Memory B cell (primary cell): ENCODE measurements at regions not wholly inside any gene's neighbourhood (a gene's known extent, or its start where the extent isn't known, plus 50 kb on each side); places are given as distances from the start of the nearest gene placed in this dataset.
A peak's percentile ranks its signal among the peaks of the same experiment; 100 is the strongest.

Experiments used
- ATAC-seq: fragments of 150-1000 bp; cut with Tn5 transposase; 2 replicates; pipeline ENCODE4 v1.10.0; 2021; ENCODE audit warnings: low read depth, mild to moderate bottlenecking, moderate library complexity
- DNase-seq, 2 donors: peaks; one replicate each; pipeline ENCODE4 v3.0.0; 2022; ENCODE audit warnings: low spot score in 2 of 2
- H3K27ac Mint-ChIP-seq: one replicate; pipeline ENCODE4 v1.8.0; 2022; ENCODE audit warnings: mild to moderate bottlenecking, moderate library complexity, mixed read lengths
- H3K27me3 Mint-ChIP-seq: one replicate; pipeline ENCODE4 v1.8.0; 2022; ENCODE audit warnings: mixed read lengths
- H3K36me3 Mint-ChIP-seq: one replicate; pipeline ENCODE4 v1.8.0; 2022; ENCODE audit warnings: mild to moderate bottlenecking, mixed read lengths
- H3K4me1 Mint-ChIP-seq: one replicate; pipeline ENCODE4 v1.8.0; 2022; ENCODE audit warnings: mixed read lengths
- H3K4me3 Mint-ChIP-seq: one replicate; pipeline ENCODE4 v1.8.0; 2022; ENCODE audit warnings: mild to moderate bottlenecking, moderate library complexity, mixed read lengths
- H3K9me3 Mint-ChIP-seq: one replicate; pipeline ENCODE4 v1.8.0; 2022; ENCODE audit warnings: mixed read lengths

GRCh38 chr5:125409234-125409860, 662.9 kb upstream of the ZNF608 start:
- DNase-seq = no peak
- H3K9me3 Mint-ChIP-seq = no peaks in the 10 kb centered on the region
- H3K27ac Mint-ChIP-seq = no peak overlapping the region

GRCh38 chr5:125409861-125410536, 663.6 kb upstream of the ZNF608 start:
- Mint-ChIP-seq H3K4me3 (no peak overlapping the region), H3K27ac (no peak overlapping the region), H3K4me1 (peaks cover 17% of the 10 kb centered on the region), H3K9me3 (no peaks in the 10 kb centered on the region), H3K36me3 (no peaks in the 10 kb centered on the region), H3K27me3 (no peaks in the 10 kb centered on the region)
- no peak for ATAC-seq
- no peak for DNase-seq

More at GRCh38 chr5:125409234-125409860, 662.9 kb upstream of the ZNF608 start:
- no peak overlapping the region for H3K4me3 Mint-ChIP-seq
- no peaks in the 10 kb centered on the region for H3K36me3 Mint-ChIP-seq
- no peaks in the 10 kb centered on the region for H3K27me3 Mint-ChIP-seq
- peaks cover 17% of the 10 kb centered on the region for H3K4me1 Mint-ChIP-seq
- ATAC-seq = no peak

- Mint-ChIP-seq H3K27ac (no peak overlapping the region), H3K9me3 (no peaks in the 10 kb centered on the region), H3K4me3 (no peak overlapping the region), H3K36me3 (no peaks in the 10 kb centered on the region), H3K4me1 (peaks cover 17% of the 10 kb centered on the region), H3K27me3 (no peaks in the 10 kb centered on the region)
- ATAC-seq = no peak
- DNase-seq = no peak
These were observed 664.2 kb upstream of the ZNF608 start for GRCh38 chr5:125410537-125411070.

- Mint-ChIP-seq H3K9me3 (no peaks in the 10 kb centered on the region), H3K36me3 (no peaks in the 10 kb centered on the region), H3K27ac (no peak overlapping the region), H3K27me3 (no peaks in the 10 kb centered on the region), H3K4me1 (peaks cover 17% of the 10 kb centered on the region), H3K4me3 (no peak overlapping the region)
- DNase-seq = no peak
- ATAC-seq = no peak
These were observed 664.8 kb upstream of the ZNF608 start for GRCh38 chr5:125411071-125411743.

- Mint-ChIP-seq H3K4me1 (peaks cover 17% of the 10 kb centered on the region), H3K9me3 (no peaks in the 10 kb centered on the region), H3K36me3 (no peaks in the 10 kb centered on the region), H3K27ac (peak overlapping the region; percentile 51), H3K27me3 (no peaks in the 10 kb centered on the region), H3K4me3 (peak overlapping the region; percentile 45)
- ATAC-seq (peak; percentile 62), DNase-seq (peak in 1 of 2 donors; percentile 4)
These were observed 665.5 kb upstream of the ZNF608 start for GRCh38 chr5:125411744-125412560.

GRCh38 chr5:125412561-125413495, 666.4 kb upstream of the ZNF608 start:
- peak; percentile 11 to 12 for DNase-seq
- Mint-ChIP-seq H3K27me3 (no peaks in the 10 kb centered on the region), H3K4me3 (peak overlapping the region; percentile 45), H3K36me3 (no peaks in the 10 kb centered on the region), H3K9me3 (no peaks in the 10 kb centered on the region), H3K27ac (no peak overlapping the region), H3K4me1 (peaks cover 17% of the 10 kb centered on the region)
- ATAC-seq = peak; percentile 87

GRCh38 chr5:125413496-125414274, 667.2 kb upstream of the ZNF608 start:
- no peaks in the 10 kb centered on the region for H3K36me3 Mint-ChIP-seq
- H3K27ac Mint-ChIP-seq = no peak overlapping the region
- H3K4me3 Mint-ChIP-seq = no peak overlapping the region
- H3K27me3 Mint-ChIP-seq = no peaks in the 10 kb centered on the region
- DNase-seq (no peak), ATAC-seq (no peak)
- peaks cover 17% of the 10 kb centered on the region for H3K4me1 Mint-ChIP-seq
- H3K9me3 Mint-ChIP-seq = no peaks in the 10 kb centered on the region

- ATAC-seq (no peak), DNase-seq (no peak)
- no peak overlapping the region for H3K4me3 Mint-ChIP-seq
- no peaks in the 10 kb centered on the region for H3K36me3 Mint-ChIP-seq
- H3K27me3 Mint-ChIP-seq = no peaks in the 10 kb centered on the region
- H3K9me3 Mint-ChIP-seq = no peaks in the 10 kb centered on the region
- H3K27ac Mint-ChIP-seq = no peak overlapping the region
- H3K4me1 Mint-ChIP-seq = peaks cover 17% of the 10 kb centered on the region
These were observed 668.7 kb upstream of the ZNF608 start for GRCh38 chr5:125415126-125415525.

GRCh38 chr5:125416055-125416454, 669.6 kb upstream of the ZNF608 start:
- Mint-ChIP-seq H3K4me3 (no peak overlapping the region), H3K36me3 (no peaks in the 10 kb centered on the region)
- no peak for ATAC-seq

GRCh38 chr5:125421006-125421405, 674.6 kb upstream of the ZNF608 start:
- H3K4me3 Mint-ChIP-seq = no peak overlapping the region
- no peak for DNase-seq
- H3K36me3 Mint-ChIP-seq = no peaks in the 10 kb centered on the region
- no peaks in the 10 kb centered on the region for H3K9me3 Mint-ChIP-seq
- ATAC-seq = no peak
- peaks cover 1% of the 10 kb centered on the region for H3K27me3 Mint-ChIP-seq
- H3K4me1 Mint-ChIP-seq = no peaks in the 10 kb centered on the region
- H3K27ac Mint-ChIP-seq = no peak overlapping the region

More at GRCh38 chr5:125416055-125416454, 669.6 kb upstream of the ZNF608 start:
- Mint-ChIP-seq H3K4me1 (peaks cover 13% of the 10 kb centered on the region), H3K9me3 (no peaks in the 10 kb centered on the region), H3K27me3 (no peaks in the 10 kb centered on the region), H3K27ac (no peak overlapping the region)
- DNase-seq = no peak

- Mint-ChIP-seq H3K9me3 (no peaks in the 10 kb centered on the region), H3K36me3 (peaks cover 1% of the 10 kb centered on the region), H3K4me3 (no peak overlapping the region), H3K4me1 (no peaks in the 10 kb centered on the region), H3K27me3 (peaks cover 3% of the 10 kb centered on the region), H3K27ac (no peak overlapping the region)
- ATAC-seq (no peak), DNase-seq (no peak)
These were observed 675.9 kb upstream of the ZNF608 start for GRCh38 chr5:125422342-125422741.

GRCh38 chr5:125424402-125425141, 678.1 kb upstream of the ZNF608 start:
- no peaks in the 10 kb centered on the region for H3K4me1 Mint-ChIP-seq
- peaks cover 3% of the 10 kb centered on the region for H3K27me3 Mint-ChIP-seq
- no peak overlapping the region for H3K27ac Mint-ChIP-seq
- H3K36me3 Mint-ChIP-seq = peaks cover 1% of the 10 kb centered on the region
- ATAC-seq = no peak
- no peak for DNase-seq
- H3K9me3 Mint-ChIP-seq = peaks cover 5% of the 10 kb centered on the region
- no peak overlapping the region for H3K4me3 Mint-ChIP-seq
